Suprapubic skin (tissue), 3 donors: ENCODE measurements at regions not wholly inside any gene's neighbourhood (a gene's known extent, or its start where the extent isn't known, plus 50 kb on each side); places are given as distances from the start of the nearest gene placed in this dataset.

ENCODE experiments used
- CTCF ChIP-seq, 2 donors: fragments of 200-600 bp in 1 of 2; fragments of 450-650 bp in 1 of 2; sonication (generic) in 1 of 2; IDR thresholded peaks; one replicate each; pipeline ENCODE4 v1.5.1; 2016 to 2019; ENCODE audit warnings: antibody characterized with exemption in 2 of 2, mild to moderate bottlenecking in 1 of 2, moderate library complexity in 1 of 2
- POLR2A ChIP-seq, 2 donors: fragments of 450-650 bp; IDR thresholded peaks; one replicate each; pipeline ENCODE4 v1.6.1; 2017; ENCODE audit warnings: antibody characterized with exemption in 2 of 2, mild to moderate bottlenecking in 2 of 2, moderate library complexity in 2 of 2

DNA sequence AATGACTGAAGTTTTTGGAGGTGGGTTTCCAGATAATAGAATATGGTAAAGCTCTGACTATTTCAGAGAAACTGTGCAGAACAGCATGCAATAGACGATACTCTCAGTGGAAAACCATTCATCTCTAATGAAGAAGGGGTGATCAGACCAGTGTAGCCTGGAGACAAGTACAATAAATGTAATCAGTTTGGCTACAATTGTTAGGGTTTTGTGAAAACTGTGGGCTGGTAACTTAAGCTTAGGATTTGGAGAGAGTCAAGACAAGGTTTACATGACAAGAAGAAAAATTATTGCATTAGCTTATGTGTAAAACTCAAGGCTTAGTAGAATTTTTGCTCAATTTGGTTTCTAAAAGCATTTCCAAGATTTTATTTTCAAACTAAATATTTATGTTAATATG is 241.5 kb upstream of the ANKRD50 start:
- TF ChIP-seq POLR2A (IDR thresholded peaks at IDR 0.05) (no peak), CTCF (IDR thresholded peaks at IDR 0.05) (no peak)
